HEK293 (cell line): ENCODE measurements at regions not wholly inside any gene's neighbourhood (a gene's known extent, or its start where the extent isn't known, plus 50 kb on each side); places are given as distances from the start of the nearest gene placed in this dataset.

ENCODE experiments used
- CTCF ChIA-PET: fragments of 350-600 bp; formaldehyde crosslinking; extraction: SDS; loops from one replicate; lab custom pipeline; 2021; ENCODE audit warnings: antibody characterized with exemption; lab: Yijun Ruan, JAX
- POLR2A ChIA-PET: fragments of 300-600 bp; formaldehyde crosslinking; extraction: SDS; loops from one replicate; lab custom pipeline; 2020; ENCODE audit warnings: antibody characterized with exemption, inconsistent platforms; lab: Yijun Ruan, JAX
- H3K27ac ChIP-seq: fragments of 200-500 bp; sonication (Bioruptor generic); 2 replicates; pipeline ENCODE4 v1.5.1; 2014; ENCODE audit warnings: low read depth, low read length, control low read depth, inconsistent platforms; ENCODE audit errors: extremely low read depth
- H3K36me3 ChIP-seq, 2 experiments: fragments of 200-500 bp in 1 of 2; sonication (Bioruptor generic) in 1 of 2; 1 replicate in 1 of 2; 2 replicates in 1 of 2; pipeline ENCODE4 v1.5.1; 2014 to 2017; ENCODE audit warnings: inconsistent platforms in 2 of 2, low read length in 2 of 2; ENCODE audit not compliant: control insufficient read depth in 2 of 2, insufficient read depth in 1 of 2
- H3K4me1 ChIP-seq: fragments of 200-500 bp; sonication (Bioruptor generic); 2 replicates; pipeline ENCODE4 v1.5.1; 2014; ENCODE audit warnings: mild to moderate bottlenecking, low read length, inconsistent platforms; ENCODE audit not compliant: control insufficient read depth, insufficient read depth
- H3K4me3 ChIP-seq: 2 replicates; pipeline ENCODE4 v1.5.1; 2011; ENCODE audit warnings: low read depth, mild to moderate bottlenecking, control low read depth, low read length, moderate library complexity
- H3K9me3 ChIP-seq: fragments of 200-500 bp; sonication (Bioruptor generic); 2 replicates; pipeline ENCODE4 v1.5.1; 2014; ENCODE audit warnings: low read depth, low read length, inconsistent platforms; ENCODE audit not compliant: control insufficient read depth, insufficient read depth
- KLF10 ChIP-seq: fragments of 450-650 bp; IDR thresholded peaks from 2 replicates; pipeline ENCODE4 v1.5.1; 2018; ENCODE audit warnings: missing biosample characterization, mild to moderate bottlenecking, missing genetic modification characterization
- OVOL3 ChIP-seq: fragments of 450-650 bp; formaldehyde crosslinking; IDR thresholded peaks from 2 replicates; pipeline ENCODE4 v1.5.1; 2016; ENCODE audit warnings: missing biosample characterization, missing genetic modification characterization
- PRDM1 ChIP-seq: fragments of 450-650 bp; formaldehyde crosslinking; IDR thresholded peaks from 2 replicates; pipeline ENCODE4; 2016; ENCODE audit warnings: missing biosample characterization, missing genetic modification characterization
- SETDB1 ChIP-seq: IDR thresholded peaks from one replicate; pipeline ENCODE4 v1.6.1; 2017; ENCODE audit warnings: mild to moderate bottlenecking, low read length, moderate library complexity, mixed read lengths; ENCODE audit not compliant: insufficient read length
- SP2 ChIP-seq: fragments of 450-650 bp; formaldehyde crosslinking; IDR thresholded peaks from 2 replicates; pipeline ENCODE4 v1.5.1; 2016; ENCODE audit warnings: missing biosample characterization, missing genetic modification characterization
- ZBTB1 ChIP-seq: fragments of 450-650 bp; formaldehyde crosslinking; IDR thresholded peaks from 2 replicates; pipeline ENCODE4 v1.5.1; 2016; ENCODE audit warnings: missing biosample characterization, missing genetic modification characterization
- ZNF10 ChIP-seq: fragments of 450-650 bp; formaldehyde crosslinking; IDR thresholded peaks from 2 replicates; pipeline ENCODE4 v1.5.1; 2017; ENCODE audit warnings: missing biosample characterization, missing genetic modification characterization
- ZNF112 ChIP-seq: fragments of 450-650 bp; formaldehyde crosslinking; IDR thresholded peaks from 2 replicates; pipeline ENCODE4 v1.5.0; 2017; ENCODE audit warnings: missing biosample characterization, missing genetic modification characterization
- ZNF114 ChIP-seq: fragments of 450-650 bp; formaldehyde crosslinking; IDR thresholded peaks from 2 replicates; pipeline ENCODE4 v1.5.0; 2017; ENCODE audit warnings: missing biosample characterization, missing genetic modification characterization
- ZNF157 ChIP-seq: fragments of 450-650 bp; formaldehyde crosslinking; IDR thresholded peaks from 2 replicates; pipeline ENCODE4 v1.5.1; 2016; ENCODE audit warnings: missing biosample characterization, missing genetic modification characterization
- ZNF169 ChIP-seq: fragments of 450-650 bp; formaldehyde crosslinking; IDR thresholded peaks from 2 replicates; pipeline ENCODE4 v1.5.1; 2016; ENCODE audit warnings: missing biosample characterization, missing genetic modification characterization
- ZNF335 ChIP-seq: fragments of 450-650 bp; formaldehyde crosslinking; conservative IDR thresholded peaks from 2 replicates; pipeline ENCODE4 v1.5.1; 2016; ENCODE audit warnings: missing biosample characterization, missing genetic modification characterization
- ZNF350 ChIP-seq: fragments of 450-650 bp; formaldehyde crosslinking; IDR thresholded peaks from 2 replicates; pipeline ENCODE4 v1.5.0; 2017; ENCODE audit warnings: missing biosample characterization, mild to moderate bottlenecking, missing genetic modification characterization
- ZNF514 ChIP-seq: fragments of 450-650 bp; formaldehyde crosslinking; IDR thresholded peaks from 2 replicates; pipeline ENCODE4 v1.5.1; 2016; ENCODE audit warnings: missing biosample characterization, missing genetic modification characterization
- ZNF548 ChIP-seq: fragments of 450-650 bp; formaldehyde crosslinking; IDR thresholded peaks from 2 replicates; pipeline ENCODE4 v1.5.1; 2016; ENCODE audit warnings: missing biosample characterization, missing genetic modification characterization
- ZNF555 ChIP-seq: fragments of 450-650 bp; formaldehyde crosslinking; conservative IDR thresholded peaks from 2 replicates; pipeline ENCODE4 v1.5.1; 2017; ENCODE audit warnings: missing biosample characterization, mild to moderate bottlenecking, missing genetic modification characterization, inconsistent platforms
- ZNF600 ChIP-seq: fragments of 450-650 bp; formaldehyde crosslinking; IDR thresholded peaks from 2 replicates; pipeline ENCODE4 v1.5.1; 2016; ENCODE audit warnings: missing biosample characterization, missing genetic modification characterization
- ZNF623 ChIP-seq: fragments of 450-650 bp; formaldehyde crosslinking; IDR thresholded peaks from 2 replicates; pipeline ENCODE4 v1.5.1; 2016; ENCODE audit warnings: missing biosample characterization, missing genetic modification characterization
- ZNF624 ChIP-seq: fragments of 450-650 bp; formaldehyde crosslinking; IDR thresholded peaks from 2 replicates; pipeline ENCODE4 v1.5.1; 2017; ENCODE audit warnings: missing biosample characterization, missing genetic modification characterization
- ZNF660 ChIP-seq: fragments of 450-650 bp; IDR thresholded peaks from 2 replicates; pipeline ENCODE4 v1.5.1; 2018; ENCODE audit warnings: missing biosample characterization, mild to moderate bottlenecking, missing genetic modification characterization
- ZNF747 ChIP-seq: fragments of 450-650 bp; formaldehyde crosslinking; IDR thresholded peaks from 2 replicates; pipeline ENCODE4 v1.5.1; 2016; ENCODE audit warnings: missing biosample characterization, missing genetic modification characterization

DNA sequence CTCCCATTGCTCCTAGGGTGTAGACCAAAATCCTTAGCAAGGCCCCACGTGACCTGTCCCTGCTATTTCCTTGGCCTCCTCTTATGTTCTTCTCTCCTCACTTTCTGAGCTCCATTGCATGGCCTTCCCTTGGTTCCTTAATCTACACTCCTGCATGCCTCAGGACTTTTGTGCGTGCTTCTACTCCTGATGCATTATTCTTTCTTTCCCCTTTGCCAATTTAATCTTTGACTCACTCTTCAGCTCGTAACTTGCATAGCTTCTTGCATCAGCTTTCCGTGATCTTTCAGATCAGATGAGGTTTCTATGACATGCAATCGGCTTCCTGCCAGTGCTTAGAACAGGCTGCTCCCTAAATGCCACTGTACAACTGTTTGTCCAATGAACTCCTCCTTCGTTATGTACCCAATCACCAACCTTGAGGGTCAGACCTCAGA is 261.6 kb upstream of the CADM1 start:
- POLR2A ChIA-PET, result no interaction called here

DNA sequence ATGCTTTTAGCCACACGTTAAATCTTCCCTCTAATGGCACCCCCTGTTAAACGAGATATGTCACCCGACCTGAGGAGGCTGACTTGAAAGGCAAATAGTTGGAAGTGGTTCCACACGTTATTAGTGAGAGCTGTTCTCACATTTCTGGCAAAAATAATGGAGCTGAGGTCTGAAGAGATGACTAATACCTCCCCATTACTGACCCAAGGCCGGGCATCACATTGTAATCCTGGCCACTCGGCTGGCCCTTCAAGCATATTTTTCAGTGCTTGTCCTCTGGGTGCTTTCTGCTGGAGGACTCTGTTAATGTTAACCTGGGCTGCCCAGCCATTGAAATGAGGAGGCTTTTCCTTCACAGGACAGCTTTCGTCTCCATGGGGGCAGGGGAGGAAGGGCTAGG is 260.0 kb upstream of the CADM1 start:
- ChIA-PET POLR2A (no interaction called here), CTCF (interaction anchor here (0.6 kb wide), 1 partner anchor 1440 kb away, joined by 4 read pairs; no protein-coding TSS in a partner anchor)
- Histone ChIP-seq H3K4me1 (no peaks in the 10 kb centered on the region), H3K4me3 (no peak overlapping the region)
- TF ChIP-seq ZNF112 (tag by site-specific recombination), result no peak
- TF ChIP-seq SETDB1, result no peak
- TF ChIP-seq, all 188 proteins: peak for 0
- Histone ChIP-seq H3K27ac (no peak overlapping the region), H3K9me3 (no peaks in the 10 kb centered on the region), H3K36me3 (no peaks in the 10 kb centered on the region)

More for the DNA sequence above, 261.6 kb upstream of the CADM1 start:
- CTCF ChIA-PET, result no interaction called here
- TF ChIP-seq PRDM1 (tag by site-specific recombination), result no peak
- peak; percentile 68 for TF ChIP-seq ZNF623 (tag by site-specific recombination)
- no peak for TF ChIP-seq SETDB1
- H3K27ac ChIP-seq, result no peak overlapping the region
- H3K36me3 ChIP-seq, result no peaks in the 10 kb centered on the region
- no peak overlapping the region for H3K4me3 ChIP-seq
- H3K9me3 ChIP-seq, result no peaks in the 10 kb centered on the region
- no peaks in the 10 kb centered on the region for H3K4me1 ChIP-seq

DNA sequence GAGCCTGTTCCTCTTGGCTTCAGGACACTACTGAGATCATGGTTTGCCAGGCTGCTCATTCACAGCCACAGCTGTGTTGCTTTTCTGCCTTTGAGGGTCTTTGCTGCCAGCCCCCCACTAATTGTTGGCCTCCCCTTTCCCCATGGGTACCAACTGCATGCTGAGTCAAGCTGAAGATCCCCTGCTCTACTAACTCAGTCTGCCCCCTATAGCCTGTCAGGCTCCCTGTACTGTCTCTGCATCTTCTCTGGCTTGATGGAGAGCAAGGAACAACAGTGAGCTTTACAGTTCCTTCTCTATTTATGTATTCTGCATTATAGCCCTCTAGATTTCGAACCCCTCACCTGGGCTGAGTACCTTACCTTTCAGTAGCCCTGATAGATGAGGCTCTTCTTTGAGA is 257.6 kb upstream of the CADM1 start:
- ChIA-PET CTCF (interaction anchor here (0.6 kb wide), 2 partner anchors 18 to 69 kb away, joined by 3 to 4 read pairs; no protein-coding TSS in a partner anchor), POLR2A (no interaction called here)
- no peak overlapping the region for H3K4me3 ChIP-seq
- H3K36me3 ChIP-seq, result no peaks in the 10 kb centered on the region
- H3K9me3 ChIP-seq, result no peaks in the 10 kb centered on the region
- TF ChIP-seq ZNF114 (tag by site-specific recombination), result no peak
- TF ChIP-seq ZNF157 (tag by site-specific recombination), result no peak
- TF ChIP-seq ZNF747 (tag by site-specific recombination), result no peak
- TF ChIP-seq ZNF548 (tag by site-specific recombination), result no peak
- no peak for TF ChIP-seq OVOL3 (tag by site-specific recombination)
- no peak for TF ChIP-seq ZBTB1 (tag by site-specific recombination)
- no peak for TF ChIP-seq ZNF660 (tag by site-specific recombination)
- no peak for TF ChIP-seq ZNF169 (tag by site-specific recombination)
- no peak for TF ChIP-seq ZNF624 (tag by site-specific recombination)
- TF ChIP-seq PRDM1 (tag by site-specific recombination), result no peak
- TF ChIP-seq ZNF600 (tag by site-specific recombination), result no peak
- no peak for TF ChIP-seq ZNF335
- no peak for TF ChIP-seq ZNF112 (tag by site-specific recombination)
- TF ChIP-seq, all 188 proteins: peak for 0
- no peaks in the 10 kb centered on the region for H3K4me1 ChIP-seq
- H3K27ac ChIP-seq, result no peak overlapping the region

DNA sequence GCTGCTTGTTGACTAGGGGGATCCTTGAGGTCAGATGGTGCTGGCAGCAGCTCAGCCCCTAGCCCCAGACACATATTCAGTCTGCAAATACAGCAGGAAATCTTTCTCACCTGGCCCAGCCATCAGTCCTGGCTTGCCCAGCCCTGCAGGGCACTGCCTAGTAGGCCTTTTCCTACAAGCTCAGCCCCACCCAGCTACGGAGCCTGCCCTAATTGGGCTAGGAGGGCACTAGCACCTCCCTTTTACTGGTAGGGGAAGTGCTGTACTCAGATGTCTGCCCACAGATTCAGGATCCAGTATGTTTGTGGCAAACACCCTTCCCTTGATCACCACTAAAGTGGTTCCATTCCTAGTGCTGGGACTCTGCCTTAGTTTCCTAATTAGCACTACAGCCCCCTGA is 257.1 kb upstream of the CADM1 start:
- Histone ChIP-seq H3K4me3 (no peak overlapping the region), H3K9me3 (no peaks in the 10 kb centered on the region)
- CTCF ChIA-PET, result interaction anchor here (0.6 kb wide), 1 partner anchor 69 kb away, joined by 3 read pairs; no protein-coding TSS in a partner anchor
- TF ChIP-seq ZNF350 (tag by site-specific recombination) (no peak), ZNF514 (tag by site-specific recombination) (no peak), SP2 (tag by site-specific recombination) (no peak), KLF10 (no peak), ZNF555 (tag by site-specific recombination) (no peak), ZNF10 (tag by site-specific recombination) (no peak)
- TF ChIP-seq, all 188 proteins: peak for 0
- no peak overlapping the region for H3K27ac ChIP-seq
- POLR2A ChIA-PET, result no interaction called here
- no peaks in the 10 kb centered on the region for H3K36me3 ChIP-seq
- H3K4me1 ChIP-seq, result no peaks in the 10 kb centered on the region
